SH-SY5Y (cell line): ENCODE measurements at regions not wholly inside any gene's neighbourhood (a gene's known extent, or its start where the extent isn't known, plus 50 kb on each side); places are given as distances from the start of the nearest gene placed in this dataset.

Source experiments
- GATA2 ChIP-seq: IDR thresholded peaks from 2 replicates; pipeline ENCODE4 v1.6.1; 2011; ENCODE audit warnings: mild to moderate bottlenecking, low read depth, low read length
- GATA3 ChIP-seq: IDR thresholded peaks from 2 replicates; pipeline ENCODE4 v1.6.1; 2011; ENCODE audit warnings: low read depth, mild to moderate bottlenecking, low read length, moderate library complexity

GRCh38 chr11:134893810-134894685, 482.0 kb upstream of the B3GAT1 start:
- TF ChIP-seq GATA2: no peak
- TF ChIP-seq GATA3: no peak

- TF ChIP-seq GATA2: no peak
- TF ChIP-seq GATA3: no peak
Observed at GRCh38 chr11:134890446-134890845, 478.4 kb upstream of the B3GAT1 start.

GRCh38 chr11:134889832-134890231, 477.8 kb upstream of the B3GAT1 start:
- TF ChIP-seq GATA2 (no peak), GATA3 (no peak)

- TF ChIP-seq GATA2: no peak
- TF ChIP-seq GATA3: no peak
Observed at GRCh38 chr11:134888821-134889220, 476.8 kb upstream of the B3GAT1 start.

- TF ChIP-seq GATA3 (no peak), GATA2 (no peak)
Observed at GRCh38 chr11:134887896-134888295, 475.9 kb upstream of the B3GAT1 start.

- no peak for TF ChIP-seq GATA3
- TF ChIP-seq GATA2: no peak
Observed at GRCh38 chr11:134883484-134883883, 471.4 kb upstream of the B3GAT1 start.

- no peak for TF ChIP-seq GATA3
- no peak for TF ChIP-seq GATA2
Observed at GRCh38 chr11:134882671-134883297, 470.7 kb upstream of the B3GAT1 start.

- TF ChIP-seq GATA3 (no peak), GATA2 (no peak)
Observed at GRCh38 chr11:134882141-134882540, 470.1 kb upstream of the B3GAT1 start.

- TF ChIP-seq GATA2: no peak
- no peak for TF ChIP-seq GATA3
Observed at GRCh38 chr11:134880788-134881187, 468.7 kb upstream of the B3GAT1 start.

GRCh38 chr11:134879931-134880330, 467.9 kb upstream of the B3GAT1 start:
- TF ChIP-seq GATA3 (no peak), GATA2 (no peak)

GRCh38 chr11:134879341-134879740, 467.3 kb upstream of the B3GAT1 start:
- TF ChIP-seq GATA3: no peak
- no peak for TF ChIP-seq GATA2

GRCh38 chr11:134878785-134879184, 466.7 kb upstream of the B3GAT1 start:
- TF ChIP-seq GATA2 (no peak), GATA3 (no peak)

- TF ChIP-seq GATA3: no peak
- TF ChIP-seq GATA2: no peak
Observed at GRCh38 chr11:134876226-134876625, 464.2 kb upstream of the B3GAT1 start.

- TF ChIP-seq GATA3 (no peak), GATA2 (no peak)
Observed at GRCh38 chr11:134866981-134867675, 455.1 kb upstream of the B3GAT1 start.
